Activated CD8-positive, alpha-beta memory T cell treated with anti-CD3 and anti-CD28 coated beads, Interleukin-2, amount 10 ng/mL, durations not matched to agents 7 days and 5 days (primary cell): ENCODE measurements at regions not wholly inside any gene's neighbourhood (a gene's known extent, or its start where the extent isn't known, plus 50 kb on each side); places are given as distances from the start of the nearest gene placed in this dataset.

Experiments
- ATAC-seq: fragments of 150-1000 bp; cut with Tn5 transposase; one replicate; pipeline ENCODE4 v1.10.0; 2021; ENCODE audit warnings: moderate library complexity
- CTCF ChIA-PET: fragments of 350-600 bp; sonication (Branson Sonifier 250); formaldehyde crosslinking; loops from one replicate; lab custom pipeline; 2021; ENCODE audit warnings: antibody characterized with exemption; lab: Charles Lee
- DNase-seq: peaks from one replicate; pipeline ENCODE4 v3.0.0-alpha.2; 2020
- H3K27ac Mint-ChIP-seq: one replicate; pipeline ENCODE4 v1.8.0; 2021; ENCODE audit warnings: mild to moderate bottlenecking, mixed read lengths
- H3K27me3 Mint-ChIP-seq: one replicate; pipeline ENCODE4 v1.8.0; 2021; ENCODE audit warnings: mixed read lengths
- H3K36me3 Mint-ChIP-seq: one replicate; pipeline ENCODE4 v1.8.0; 2021; ENCODE audit warnings: mild to moderate bottlenecking, mixed read lengths
- H3K4me1 Mint-ChIP-seq: one replicate; pipeline ENCODE4 v1.8.0; 2021; ENCODE audit warnings: mixed read lengths
- H3K4me3 Mint-ChIP-seq: one replicate; pipeline ENCODE4 v1.8.0; 2021; ENCODE audit warnings: mild to moderate bottlenecking, moderate library complexity, mixed read lengths
- H3K9me3 Mint-ChIP-seq: one replicate; pipeline ENCODE4 v1.8.0; 2022; ENCODE audit warnings: low read depth, mixed read lengths

- H3K9me3 Mint-ChIP-seq = no peaks in the 10 kb centered on the region
- no peaks in the 10 kb centered on the region for H3K36me3 Mint-ChIP-seq
- ATAC-seq (no peak), DNase-seq (no peak)
- H3K27me3 Mint-ChIP-seq = no peaks in the 10 kb centered on the region
- no peak overlapping the region for H3K27ac Mint-ChIP-seq
- no peaks in the 10 kb centered on the region for H3K4me1 Mint-ChIP-seq
- CTCF ChIA-PET = no interaction called here
- H3K4me3 Mint-ChIP-seq = no peak overlapping the region
These were observed 1490.2 kb upstream of the SLC39A10 start for GRCh38 chr2:194166818-194167217.

DNA sequence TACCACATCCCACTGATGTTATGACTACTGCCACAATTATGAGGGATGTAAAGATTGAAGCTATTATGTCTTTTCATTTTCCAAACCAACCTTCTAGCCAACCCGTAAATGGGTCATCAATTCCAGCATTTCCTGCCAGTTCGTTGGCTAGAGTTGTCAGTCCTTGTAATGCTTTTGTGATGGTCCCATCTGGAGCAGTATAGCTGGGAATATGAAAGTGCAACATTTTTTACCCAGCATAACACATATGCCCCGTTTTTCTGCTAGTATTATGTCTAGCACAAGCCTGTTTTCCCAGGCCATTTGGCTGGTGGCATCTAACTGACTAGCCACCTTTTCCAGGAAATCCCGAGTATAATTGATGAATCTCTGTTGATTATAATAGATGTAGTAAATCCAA, 1501.6 kb upstream of the SLC39A10 start:
- no peaks in the 10 kb centered on the region for H3K36me3 Mint-ChIP-seq
- no peak for ATAC-seq
- no peak overlapping the region for H3K27ac Mint-ChIP-seq
- H3K4me3 Mint-ChIP-seq = no peak overlapping the region
- DNase-seq = no peak
- no peaks in the 10 kb centered on the region for H3K4me1 Mint-ChIP-seq
- no peaks in the 10 kb centered on the region for H3K27me3 Mint-ChIP-seq
- CTCF ChIA-PET = no interaction called here
- H3K9me3 Mint-ChIP-seq = no peaks in the 10 kb centered on the region

- Mint-ChIP-seq H3K36me3 (no peaks in the 10 kb centered on the region), H3K4me3 (no peak overlapping the region), H3K9me3 (no peaks in the 10 kb centered on the region), H3K27me3 (no peaks in the 10 kb centered on the region), H3K27ac (no peak overlapping the region), H3K4me1 (no peaks in the 10 kb centered on the region)
- CTCF ChIA-PET = no interaction called here
- ATAC-seq = no peak
- no peak for DNase-seq
These were observed 1505.8 kb upstream of the SLC39A10 start for GRCh38 chr2:194151231-194151630.

GRCh38 chr2:194135463-194135862, 1521.6 kb upstream of the SLC39A10 start:
- Mint-ChIP-seq H3K4me1 (no peaks in the 10 kb centered on the region), H3K4me3 (no peak overlapping the region), H3K36me3 (no peaks in the 10 kb centered on the region), H3K27ac (no peak overlapping the region), H3K27me3 (no peaks in the 10 kb centered on the region), H3K9me3 (no peaks in the 10 kb centered on the region)
- ATAC-seq (no peak), DNase-seq (no peak)
- CTCF ChIA-PET = no interaction called here

- H3K36me3 Mint-ChIP-seq = no peaks in the 10 kb centered on the region
- no peak for DNase-seq
- no peaks in the 10 kb centered on the region for H3K27me3 Mint-ChIP-seq
- CTCF ChIA-PET = no interaction called here
- no peak for ATAC-seq
- peaks cover 3% of the 10 kb centered on the region for H3K9me3 Mint-ChIP-seq
- no peak overlapping the region for H3K4me3 Mint-ChIP-seq
- no peaks in the 10 kb centered on the region for H3K4me1 Mint-ChIP-seq
- no peak overlapping the region for H3K27ac Mint-ChIP-seq
These were observed 1528.2 kb upstream of the SLC39A10 start for GRCh38 chr2:194128810-194129209.

- H3K4me1 Mint-ChIP-seq = no peaks in the 10 kb centered on the region
- no peak for DNase-seq
- no peaks in the 10 kb centered on the region for H3K36me3 Mint-ChIP-seq
- CTCF ChIA-PET = no interaction called here
- no peak for ATAC-seq
- no peak overlapping the region for H3K4me3 Mint-ChIP-seq
- no peaks in the 10 kb centered on the region for H3K27me3 Mint-ChIP-seq
- no peak overlapping the region for H3K27ac Mint-ChIP-seq
- peaks cover 3% of the 10 kb centered on the region for H3K9me3 Mint-ChIP-seq
These were observed 1530.6 kb upstream of the SLC39A10 start for GRCh38 chr2:194126418-194126817.

- Mint-ChIP-seq H3K4me1 (no peaks in the 10 kb centered on the region), H3K4me3 (no peak overlapping the region), H3K27ac (no peak overlapping the region), H3K27me3 (no peaks in the 10 kb centered on the region), H3K9me3 (no peaks in the 10 kb centered on the region), H3K36me3 (no peaks in the 10 kb centered on the region)
- CTCF ChIA-PET = no interaction called here
- no peak for ATAC-seq
- no peak for DNase-seq
These were observed 1540.2 kb upstream of the SLC39A10 start for GRCh38 chr2:194116861-194117260.

GRCh38 chr2:194105358-194105757, 1551.7 kb upstream of the SLC39A10 start:
- DNase-seq (no peak), ATAC-seq (no peak)
- Mint-ChIP-seq H3K4me1 (no peaks in the 10 kb centered on the region), H3K36me3 (no peaks in the 10 kb centered on the region), H3K9me3 (no peaks in the 10 kb centered on the region), H3K27ac (no peak overlapping the region), H3K4me3 (no peak overlapping the region), H3K27me3 (no peaks in the 10 kb centered on the region)
- CTCF ChIA-PET = no interaction called here

GRCh38 chr2:194104687-194105086, 1552.3 kb upstream of the SLC39A10 start:
- ATAC-seq (no peak), DNase-seq (no peak)
- no peak overlapping the region for H3K4me3 Mint-ChIP-seq
- no peaks in the 10 kb centered on the region for H3K4me1 Mint-ChIP-seq
- H3K36me3 Mint-ChIP-seq = no peaks in the 10 kb centered on the region
- CTCF ChIA-PET = no interaction called here
- no peak overlapping the region for H3K27ac Mint-ChIP-seq
- H3K27me3 Mint-ChIP-seq = no peaks in the 10 kb centered on the region
- no peaks in the 10 kb centered on the region for H3K9me3 Mint-ChIP-seq

DNA sequence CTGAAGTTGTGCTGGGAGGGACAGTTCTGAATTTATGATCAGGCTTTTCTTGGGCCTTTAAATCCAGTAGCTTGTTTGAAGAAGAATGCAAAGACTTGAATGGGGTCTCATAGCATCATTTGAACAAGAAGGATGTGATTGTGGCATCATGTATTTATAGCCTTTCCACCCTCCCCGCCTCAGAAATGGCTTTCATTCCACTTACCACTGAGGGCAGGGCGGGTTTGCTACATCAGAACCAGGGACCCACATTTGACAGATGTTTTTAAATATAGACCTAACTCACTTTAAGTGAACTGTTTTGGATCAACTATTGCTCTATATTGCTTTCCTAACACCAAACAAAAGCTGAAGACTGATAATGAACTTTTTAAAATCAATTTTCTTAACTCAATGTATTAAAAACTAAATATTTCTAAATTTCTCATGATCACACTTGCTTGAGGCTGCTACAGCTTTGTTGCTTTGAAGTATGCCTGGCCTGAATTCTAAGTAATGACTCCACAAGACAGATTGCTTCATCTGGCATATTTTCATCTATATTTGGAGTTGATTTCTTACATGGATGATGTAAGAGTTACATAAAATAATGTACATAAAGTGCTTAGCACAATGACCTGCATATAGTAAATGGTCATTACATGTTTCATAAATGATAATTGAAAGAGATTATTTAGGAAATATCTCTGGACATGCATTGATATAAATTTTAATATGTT, 1552.9 kb upstream of the SLC39A10 start:
- no peaks in the 10 kb centered on the region for H3K4me1 Mint-ChIP-seq
- CTCF ChIA-PET = no interaction called here
- no peak for ATAC-seq
- no peaks in the 10 kb centered on the region for H3K27me3 Mint-ChIP-seq
- no peak overlapping the region for H3K27ac Mint-ChIP-seq
- no peak overlapping the region for H3K4me3 Mint-ChIP-seq
- no peak for DNase-seq
- H3K36me3 Mint-ChIP-seq = no peaks in the 10 kb centered on the region
- no peaks in the 10 kb centered on the region for H3K9me3 Mint-ChIP-seq

DNA sequence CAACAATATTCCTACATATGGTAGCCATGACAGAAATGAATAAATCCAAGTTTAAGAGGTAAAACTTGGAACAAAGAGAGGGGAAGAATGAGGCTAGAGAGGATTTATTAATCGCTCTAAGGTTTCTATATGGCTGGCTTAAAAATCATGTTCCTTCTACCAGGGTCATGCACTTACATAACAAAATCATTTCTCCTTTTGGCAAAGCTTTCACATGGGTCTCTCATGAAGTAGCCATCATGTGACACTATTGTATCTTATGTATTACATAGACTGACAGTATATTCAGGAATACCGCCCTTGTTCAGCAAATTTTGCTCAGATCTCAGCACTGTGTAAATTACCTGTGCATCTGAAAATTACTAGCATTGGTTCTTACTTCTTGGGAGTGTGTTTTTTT, 1554.5 kb upstream of the SLC39A10 start:
- Mint-ChIP-seq H3K36me3 (no peaks in the 10 kb centered on the region), H3K4me1 (no peaks in the 10 kb centered on the region), H3K27me3 (no peaks in the 10 kb centered on the region), H3K9me3 (no peaks in the 10 kb centered on the region), H3K27ac (no peak overlapping the region), H3K4me3 (no peak overlapping the region)
- ATAC-seq (no peak), DNase-seq (no peak)
- CTCF ChIA-PET = no interaction called here

DNA sequence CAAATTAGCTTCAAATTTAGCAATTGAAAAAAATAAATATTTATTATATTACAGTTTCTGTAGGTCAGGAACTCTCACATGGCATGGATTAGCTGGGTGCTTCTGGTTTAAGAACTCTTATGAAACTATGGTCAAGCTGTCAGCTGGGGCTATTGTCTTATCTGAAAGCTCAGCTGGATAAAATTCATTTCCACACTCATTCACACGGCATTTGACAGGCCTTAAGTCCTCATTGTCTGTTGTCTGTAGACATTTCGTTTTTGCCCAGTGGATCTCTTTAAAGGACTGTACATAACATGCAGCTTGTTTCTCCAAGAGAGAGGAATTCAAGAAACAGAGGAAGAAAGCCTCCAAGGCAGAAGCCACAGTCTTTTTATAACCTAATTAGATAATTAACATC, 1556.8 kb upstream of the SLC39A10 start:
- no peak for DNase-seq
- CTCF ChIA-PET = no interaction called here
- H3K27me3 Mint-ChIP-seq = no peaks in the 10 kb centered on the region
- no peaks in the 10 kb centered on the region for H3K36me3 Mint-ChIP-seq
- no peaks in the 10 kb centered on the region for H3K4me1 Mint-ChIP-seq
- no peak overlapping the region for H3K4me3 Mint-ChIP-seq
- no peak overlapping the region for H3K27ac Mint-ChIP-seq
- no peaks in the 10 kb centered on the region for H3K9me3 Mint-ChIP-seq
- ATAC-seq = no peak

DNA sequence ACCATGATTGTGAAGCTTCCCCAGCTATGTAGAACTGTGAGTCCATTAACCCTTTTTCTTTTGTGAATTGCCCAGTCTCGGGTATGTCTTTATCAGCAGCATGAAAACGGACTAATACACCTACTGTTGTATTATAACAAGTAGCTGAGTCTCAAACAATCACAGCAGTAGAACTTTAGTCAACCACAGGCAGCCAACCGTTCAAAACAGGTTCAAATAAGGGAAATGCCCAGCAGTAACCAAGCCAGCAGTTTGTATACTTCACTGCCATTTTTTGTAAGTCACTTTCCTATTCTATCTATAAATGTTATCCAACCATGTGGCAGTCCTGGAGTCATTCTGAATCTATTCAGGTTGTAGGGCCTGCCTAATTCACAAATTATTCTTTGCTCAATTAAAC, 1560.6 kb upstream of the SLC39A10 start:
- ATAC-seq = no peak
- no peaks in the 10 kb centered on the region for H3K36me3 Mint-ChIP-seq
- no peaks in the 10 kb centered on the region for H3K27me3 Mint-ChIP-seq
- no peaks in the 10 kb centered on the region for H3K4me1 Mint-ChIP-seq
- DNase-seq = no peak
- no peak overlapping the region for H3K27ac Mint-ChIP-seq
- CTCF ChIA-PET = no interaction called here
- H3K4me3 Mint-ChIP-seq = no peak overlapping the region
- H3K9me3 Mint-ChIP-seq = no peaks in the 10 kb centered on the region

- no peak for ATAC-seq
These were observed 1561.7 kb upstream of the SLC39A10 start for GRCh38 chr2:194095359-194095758.

More at GRCh38 chr2:194095359-194095758, 1561.7 kb upstream of the SLC39A10 start:
- H3K36me3 Mint-ChIP-seq = no peaks in the 10 kb centered on the region
- H3K9me3 Mint-ChIP-seq = no peaks in the 10 kb centered on the region
- no peak overlapping the region for H3K4me3 Mint-ChIP-seq
- H3K27me3 Mint-ChIP-seq = no peaks in the 10 kb centered on the region
- H3K4me1 Mint-ChIP-seq = no peaks in the 10 kb centered on the region
- H3K27ac Mint-ChIP-seq = no peak overlapping the region
- DNase-seq = no peak
- CTCF ChIA-PET = no interaction called here
